ENCODE measurements at regions not wholly inside any gene's neighbourhood (a gene's known extent, or its start where the extent isn't known, plus 50 kb on each side); places are given as distances from the start of the nearest gene placed in this dataset.
A peak's percentile ranks its signal among the peaks of the same experiment; 100 is the strongest.
"Not testable (repeated sequence)": the region's sequence is repeated elsewhere in the genome, so short reads cannot be mapped to it uniquely, and the experiment has no call there.

DNA sequence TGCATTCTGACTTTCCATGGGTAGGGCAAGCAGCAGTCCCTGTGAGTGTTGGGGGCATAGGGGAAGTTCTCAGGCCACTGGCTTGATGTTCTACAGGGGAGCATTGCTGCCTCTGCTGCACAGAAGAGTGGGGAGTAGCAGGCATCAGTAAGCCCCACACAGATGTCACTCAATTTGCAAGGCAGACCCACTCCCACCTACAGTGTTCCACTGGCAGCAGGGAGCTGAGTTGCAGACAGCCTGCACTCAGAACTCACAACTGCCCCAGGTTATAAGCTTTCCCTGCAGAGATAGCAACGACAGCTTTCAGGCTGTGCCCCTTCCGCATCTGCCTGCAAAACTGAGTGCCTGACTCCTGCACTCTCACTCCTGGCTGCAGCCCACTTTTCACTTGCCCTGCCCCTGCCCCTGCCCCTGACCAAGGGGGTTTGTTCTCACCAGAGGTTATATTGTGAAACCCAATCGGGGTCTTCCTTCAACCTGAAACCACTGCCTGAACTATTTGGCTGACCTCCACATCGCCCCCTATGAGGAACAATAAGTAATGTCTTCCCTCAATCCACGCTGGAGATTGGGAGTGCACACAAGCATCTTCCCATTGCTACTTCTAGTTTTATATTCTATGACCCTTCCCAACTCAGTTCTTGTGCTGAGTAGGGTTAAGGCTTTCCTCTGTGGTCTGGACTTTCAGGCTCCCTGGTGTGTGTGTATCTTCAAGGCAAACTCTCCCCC, 227.4 kb upstream of the CXorf51B start:
- no peak for DNase-seq

DNA sequence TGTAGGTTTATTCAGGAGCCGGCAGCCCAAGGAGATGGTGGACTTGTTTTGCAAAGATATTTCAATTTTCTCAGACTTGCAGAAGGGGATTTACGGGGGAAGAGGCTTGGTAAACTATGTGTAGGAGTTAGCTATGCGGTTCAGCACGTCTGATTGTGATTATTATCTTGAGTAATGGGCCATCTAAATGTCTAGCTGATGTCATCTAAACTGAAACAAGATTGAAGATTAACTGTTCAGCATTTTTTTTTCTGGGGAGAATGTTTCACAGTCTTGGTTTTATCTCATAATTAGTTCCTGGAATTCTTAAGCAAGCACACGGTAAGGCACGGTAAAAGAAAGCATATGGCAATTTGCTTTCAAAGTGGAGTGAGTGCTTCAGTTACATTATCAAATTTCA, 207.3 kb upstream of the CXorf51B start:
- no peak for DNase-seq

GRCh38 chrX:146604196-146604595, 205.4 kb upstream of the CXorf51B start:
- no peak for DNase-seq

GRCh38 chrX:146614663-146615478, 194.7 kb upstream of the CXorf51B start:
- peak; percentile 41 for DNase-seq

DNA sequence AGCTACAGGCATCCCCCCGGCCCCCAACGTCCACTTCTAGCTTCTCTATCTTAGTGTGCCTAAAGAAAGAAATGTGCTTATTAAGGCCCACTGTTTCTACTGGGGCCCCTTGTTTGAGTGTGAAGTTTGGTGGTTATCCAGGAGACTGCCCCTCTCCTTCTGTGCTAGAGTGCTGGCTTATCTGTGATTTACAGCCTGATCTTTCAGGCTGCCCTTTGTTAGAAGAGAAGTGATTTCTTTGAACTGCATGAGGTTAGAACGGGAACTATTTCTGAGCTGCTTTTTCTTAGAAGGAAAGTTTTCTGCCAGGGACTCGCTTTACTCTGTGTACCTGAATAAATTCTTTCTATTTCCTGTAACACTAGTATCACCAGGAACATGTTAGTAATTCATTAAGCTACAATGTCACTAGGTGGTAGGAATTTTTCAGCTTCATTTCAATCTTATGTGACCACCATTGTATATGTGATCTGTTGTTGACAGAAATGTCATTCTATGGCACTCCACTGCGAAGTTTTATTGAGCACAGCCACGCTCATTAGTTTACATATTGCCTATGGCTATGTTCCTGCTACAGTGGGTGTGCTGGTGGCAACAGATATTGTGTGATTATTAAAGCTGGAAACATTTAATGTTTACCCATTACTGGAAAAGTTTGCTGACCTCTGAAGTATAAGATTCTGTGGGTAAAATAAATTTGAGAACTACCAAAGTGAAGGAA, 193.8 kb upstream of the CXorf51B start:
- peak; percentile 32 for DNase-seq

DNA sequence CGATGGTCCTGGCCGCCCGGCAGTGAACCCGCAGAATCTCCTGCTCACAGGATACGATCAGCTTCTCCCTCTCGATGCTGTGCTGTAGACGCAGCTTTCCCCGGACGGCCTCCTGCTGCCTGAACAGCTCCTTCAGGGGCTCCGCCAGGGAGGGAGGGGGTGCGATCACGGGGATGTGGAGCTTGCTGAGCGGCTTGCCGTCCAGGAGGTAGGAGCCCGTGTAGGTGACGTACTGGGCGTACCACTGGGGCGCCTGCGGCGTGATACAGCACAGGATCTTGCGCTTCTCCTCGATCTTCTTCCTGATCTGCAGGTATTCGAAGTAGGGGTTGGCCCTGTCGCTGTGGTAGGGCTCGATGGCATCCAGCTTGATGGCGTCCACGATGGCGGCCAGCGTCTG, 189.6 kb upstream of the CXorf51B start:
- DNase-seq, result not testable (repeated sequence)

DNA sequence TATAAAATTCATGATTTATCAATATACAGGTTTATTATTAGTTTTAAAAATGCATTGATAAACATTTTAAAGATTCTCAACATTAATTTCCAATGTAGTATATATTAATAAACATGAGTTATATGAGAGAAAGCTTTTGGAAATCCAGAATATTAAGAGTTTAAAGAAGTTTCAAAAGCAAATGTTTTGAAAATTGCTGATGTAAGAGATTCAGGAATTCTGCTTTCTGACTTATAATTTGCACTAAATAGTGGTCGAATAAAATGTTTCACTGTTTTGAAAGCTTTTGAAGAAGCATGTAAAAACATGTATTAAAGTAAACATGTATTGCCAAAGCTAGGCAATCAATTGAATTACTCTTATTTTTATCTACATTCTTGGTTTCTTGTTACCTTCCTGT, 151.2 kb upstream of the CXorf51B start:
- no peak for DNase-seq

- DNase-seq, result no peak
These were observed 101.8 kb upstream of the CXorf51B start for GRCh38 chrX:146707781-146708180.

DNA sequence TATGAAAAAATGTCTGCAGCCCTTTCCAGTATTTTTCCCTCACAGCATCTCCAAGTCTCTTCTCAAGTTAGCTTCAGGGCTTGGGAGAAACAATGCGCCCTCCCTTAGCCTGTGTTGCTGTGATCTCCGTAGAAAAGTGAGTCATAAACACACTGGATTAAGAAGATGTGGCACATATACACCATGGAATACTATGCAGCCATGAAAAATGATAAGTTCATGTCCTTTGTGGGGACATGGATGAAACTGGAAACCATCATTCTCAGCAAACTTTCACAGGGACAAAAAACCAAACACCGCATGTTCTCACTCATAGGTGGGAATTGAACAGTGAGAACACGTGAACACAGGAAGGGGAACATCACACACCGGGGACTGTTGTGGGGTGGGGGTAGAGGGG, 100.7 kb upstream of the CXorf51B start:
- DNase-seq, result not testable (repeated sequence)

DNA sequence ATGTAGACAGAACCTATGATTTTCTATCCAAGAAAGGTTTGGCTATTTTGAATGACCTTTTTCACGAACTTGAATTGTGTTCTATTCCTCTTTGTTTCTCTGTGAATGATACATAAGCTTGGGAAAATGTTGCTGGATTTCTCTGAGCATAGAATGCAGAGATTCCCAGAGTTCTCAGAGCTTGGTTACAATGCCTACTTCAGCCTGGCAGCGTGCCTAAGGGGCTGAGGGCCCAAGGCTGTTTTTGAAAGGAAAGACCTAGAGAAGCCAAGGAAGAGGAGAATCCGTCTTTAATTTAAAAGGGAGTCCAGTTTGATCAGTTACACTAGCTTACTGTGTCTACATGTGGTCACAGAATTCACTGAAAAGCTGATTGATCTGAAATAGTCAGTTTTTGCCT, 55.3 kb upstream of the CXorf51B start:
- no peak for DNase-seq

DNA sequence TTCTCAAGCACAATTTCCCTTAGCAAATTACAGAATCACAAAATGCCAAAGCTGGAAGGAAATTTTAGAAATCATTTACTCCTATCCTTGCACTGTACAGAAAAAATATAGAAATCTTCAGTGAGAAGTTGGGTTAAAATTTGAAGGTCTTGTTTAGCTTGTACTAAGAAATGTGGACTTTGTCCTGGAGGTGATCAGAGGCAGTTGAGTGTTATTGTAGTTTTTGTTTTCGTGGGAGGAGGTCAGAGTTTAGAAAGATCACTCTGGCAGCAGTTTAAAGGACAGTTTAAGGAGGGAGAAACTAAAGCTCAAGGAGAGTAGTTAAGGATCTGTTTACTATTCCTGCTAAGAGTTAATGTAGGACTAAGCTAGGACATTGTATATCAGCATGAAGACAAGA, 54.4 kb upstream of the CXorf51B start:
- peak; percentile 5 for DNase-seq
